ENCODE measurements at regions not wholly inside any gene's neighbourhood (a gene's known extent, or its start where the extent isn't known, plus 50 kb on each side); places are given as distances from the start of the nearest gene placed in this dataset.

DNA sequence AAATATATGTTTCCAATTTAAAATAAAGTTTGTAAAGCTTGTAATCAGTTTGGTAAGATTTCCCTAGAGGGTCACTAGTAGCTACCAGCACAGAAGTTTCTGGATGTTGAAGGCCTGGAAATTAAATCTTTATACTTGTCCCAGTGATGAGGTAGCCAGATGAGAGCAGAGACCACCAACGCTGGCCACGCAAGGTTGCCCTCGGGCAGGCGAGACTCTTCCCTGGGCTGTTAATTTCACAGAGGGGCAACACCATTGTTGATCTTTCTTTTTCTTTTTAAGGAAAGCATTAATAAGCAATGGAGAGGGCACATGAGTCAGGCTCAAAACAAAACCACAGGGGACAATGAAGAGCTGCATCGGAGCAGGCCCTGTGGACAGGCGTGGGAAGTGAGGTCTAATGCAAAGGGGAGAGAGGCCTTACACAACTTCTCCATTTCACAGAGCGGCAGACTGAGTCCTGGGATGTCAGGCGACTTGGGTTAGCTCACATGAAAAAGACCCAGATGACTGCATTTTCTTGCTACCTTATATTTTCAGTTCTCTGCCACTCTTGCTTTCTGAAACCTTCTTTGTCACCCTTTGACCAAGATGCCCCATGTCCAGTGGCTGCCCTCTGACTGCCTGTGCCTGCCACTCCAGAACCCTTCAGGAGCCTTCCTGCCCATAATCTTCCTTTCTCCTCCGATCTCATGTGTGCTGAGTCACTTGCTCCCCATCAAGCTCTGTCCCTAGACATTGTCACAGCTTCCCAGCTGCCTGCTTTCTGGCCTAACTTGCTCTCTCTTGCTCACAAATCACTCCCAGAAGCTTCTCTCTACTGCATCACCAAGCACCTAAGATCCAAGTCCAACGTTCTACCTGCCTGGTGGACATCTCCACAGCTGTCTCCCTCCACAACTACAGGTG is 107.7 kb upstream of the CDYL start:
- TF ChIP-seq, protein P1, sequence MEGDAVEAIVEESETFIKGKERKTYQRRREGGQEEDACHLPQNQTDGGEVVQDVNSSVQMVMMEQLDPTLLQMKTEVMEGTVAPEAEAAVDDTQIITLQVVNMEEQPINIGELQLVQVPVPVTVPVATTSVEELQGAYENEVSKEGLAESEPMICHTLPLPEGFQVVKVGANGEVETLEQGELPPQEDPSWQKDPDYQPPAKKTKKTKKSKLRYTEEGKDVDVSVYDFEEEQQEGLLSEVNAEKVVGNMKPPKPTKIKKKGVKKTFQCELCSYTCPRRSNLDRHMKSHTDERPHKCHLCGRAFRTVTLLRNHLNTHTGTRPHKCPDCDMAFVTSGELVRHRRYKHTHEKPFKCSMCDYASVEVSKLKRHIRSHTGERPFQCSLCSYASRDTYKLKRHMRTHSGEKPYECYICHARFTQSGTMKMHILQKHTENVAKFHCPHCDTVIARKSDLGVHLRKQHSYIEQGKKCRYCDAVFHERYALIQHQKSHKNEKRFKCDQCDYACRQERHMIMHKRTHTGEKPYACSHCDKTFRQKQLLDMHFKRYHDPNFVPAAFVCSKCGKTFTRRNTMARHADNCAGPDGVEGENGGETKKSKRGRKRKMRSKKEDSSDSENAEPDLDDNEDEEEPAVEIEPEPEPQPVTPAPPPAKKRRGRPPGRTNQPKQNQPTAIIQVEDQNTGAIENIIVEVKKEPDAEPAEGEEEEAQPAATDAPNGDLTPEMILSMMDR (IDR thresholded peaks at IDR 0.05), result no peak
- no peak for TF ChIP-seq POLR2A (IDR thresholded peaks at IDR 0.05; ENCODE audit: low read depth)
- no peak for TF ChIP-seq EP300 (IDR thresholded peaks at IDR 0.05)
- TF ChIP-seq POLR2AphosphoS5 (IDR thresholded peaks at IDR 0.05), result no peak
